ENCODE measurements at regions not wholly inside any gene's neighbourhood (a gene's known extent, or its start where the extent isn't known, plus 50 kb on each side); places are given as distances from the start of the nearest gene placed in this dataset.
"Not testable (repeated sequence)": the region's sequence is repeated elsewhere in the genome, so short reads cannot be mapped to it uniquely, and the experiment has no call there.

- DNase-seq (ENCODE audit: low spot score): peak; percentile 96
Observed at GRCh38 chr5:72597456-72597948, 90.3 kb upstream of the ZNF366 start.

GRCh38 chr5:72596956-72597355, 89.7 kb upstream of the ZNF366 start:
- DNase-seq (ENCODE audit: low spot score): peak; percentile 44

GRCh38 chr5:72588640-72589039, 81.4 kb upstream of the ZNF366 start:
- DNase-seq (ENCODE audit: low spot score): no peak

- DNase-seq (ENCODE audit: low spot score): no peak
Observed at GRCh38 chr5:72587661-72588308, 80.6 kb upstream of the ZNF366 start.

GRCh38 chr5:72586788-72587530, 79.7 kb upstream of the ZNF366 start:
- no peak for DNase-seq (ENCODE audit: low spot score)

- DNase-seq (ENCODE audit: low spot score): no peak
Observed at GRCh38 chr5:72584466-72584865, 77.3 kb upstream of the ZNF366 start.

GRCh38 chr5:72579290-72579689, 72.1 kb upstream of the ZNF366 start:
- DNase-seq (ENCODE audit: low spot score): not testable (repeated sequence)

- peak; percentile 8 for DNase-seq (ENCODE audit: low spot score)
Observed at GRCh38 chr5:72572236-72572765, 65.1 kb upstream of the ZNF366 start.

GRCh38 chr5:72569408-72569944, 62.3 kb upstream of the ZNF366 start:
- no peak for DNase-seq (ENCODE audit: low spot score)

GRCh38 chr5:72566746-72567145, 59.5 kb upstream of the ZNF366 start:
- DNase-seq (ENCODE audit: low spot score): no peak

- no peak for DNase-seq (ENCODE audit: low spot score)
Observed at GRCh38 chr5:72565513-72566289, 58.5 kb upstream of the ZNF366 start.

GRCh38 chr5:72562717-72563116, 55.5 kb upstream of the ZNF366 start:
- DNase-seq (ENCODE audit: low spot score): no peak

- DNase-seq (ENCODE audit: low spot score): no peak
Observed at GRCh38 chr5:72561148-72561972, 54.1 kb upstream of the ZNF366 start.

GRCh38 chr5:72559866-72560766, 52.9 kb upstream of the ZNF366 start:
- no peak for DNase-seq (ENCODE audit: low spot score)

GRCh38 chr5:72558383-72558782, 51.2 kb upstream of the ZNF366 start:
- no peak for DNase-seq (ENCODE audit: low spot score)

GRCh38 chr5:72558046-72558336, 50.8 kb upstream of the ZNF366 start:
- DNase-seq (ENCODE audit: low spot score): no peak

GRCh38 chr5:72557167-72558045, 50.2 kb upstream of the ZNF366 start:
- peak; percentile 18 for DNase-seq (ENCODE audit: low spot score)

Data from umbilical cord (tissue), 1 donor.